ENCODE measurements at regions not wholly inside any gene's neighbourhood (a gene's known extent, or its start where the extent isn't known, plus 50 kb on each side); places are given as distances from the start of the nearest gene placed in this dataset.

- no peak for TF ChIP-seq CTCF (conservative IDR thresholded peaks at IDR 0.05; ENCODE audit: low read depth, low read length)
- TF ChIP-seq EZH2 (IDR thresholded peaks at IDR 0.05; ENCODE audit: borderline replicate concordance, low read depth, low read length, poor library complexity, severe bottlenecking) = no peak
Observed at GRCh38 chr2:200041639-200042038, 86.3 kb downstream of the MAIP1 start.

Measured in A673 (cell line).